GM12872 (cell line): ENCODE measurements at regions not wholly inside any gene's neighbourhood (a gene's known extent, or its start where the extent isn't known, plus 50 kb on each side); places are given as distances from the start of the nearest gene placed in this dataset.

Experiments
- CTCF ChIP-seq: IDR thresholded peaks from 3 replicates; pipeline ENCODE4 v1.5.1; 2011; ENCODE audit warnings: low read depth, mild to moderate bottlenecking, low read length, moderate library complexity; ENCODE audit not compliant: insufficient read depth

- no peak for TF ChIP-seq CTCF
Observed at GRCh38 chr2:58798676-58799208, 557.6 kb upstream of the FANCL start.

- no peak for TF ChIP-seq CTCF
Observed at GRCh38 chr2:58796239-58796910, 555.2 kb upstream of the FANCL start.

GRCh38 chr2:58794916-58795315 is 553.8 kb upstream of the FANCL start:
- no peak for TF ChIP-seq CTCF

DNA sequence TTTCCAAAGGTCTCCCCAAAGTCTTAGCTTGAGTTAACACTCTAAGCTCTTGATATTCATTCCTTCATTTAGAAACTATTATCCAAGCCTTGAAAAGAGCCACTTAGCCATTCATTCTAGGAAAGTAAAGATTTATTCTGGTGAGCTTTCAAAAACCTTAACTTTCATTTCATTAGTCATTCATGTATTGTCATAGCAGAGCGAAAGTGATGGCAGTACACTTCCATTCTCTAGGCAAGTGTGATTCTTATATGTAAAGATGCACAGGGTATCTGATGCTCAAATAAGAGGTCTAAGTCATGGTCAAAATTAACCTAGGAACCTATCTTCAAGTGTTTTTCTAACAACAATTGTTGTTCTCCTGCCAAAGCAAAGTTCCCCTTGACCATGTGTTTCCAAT is 553.0 kb upstream of the FANCL start:
- no peak for TF ChIP-seq CTCF

DNA sequence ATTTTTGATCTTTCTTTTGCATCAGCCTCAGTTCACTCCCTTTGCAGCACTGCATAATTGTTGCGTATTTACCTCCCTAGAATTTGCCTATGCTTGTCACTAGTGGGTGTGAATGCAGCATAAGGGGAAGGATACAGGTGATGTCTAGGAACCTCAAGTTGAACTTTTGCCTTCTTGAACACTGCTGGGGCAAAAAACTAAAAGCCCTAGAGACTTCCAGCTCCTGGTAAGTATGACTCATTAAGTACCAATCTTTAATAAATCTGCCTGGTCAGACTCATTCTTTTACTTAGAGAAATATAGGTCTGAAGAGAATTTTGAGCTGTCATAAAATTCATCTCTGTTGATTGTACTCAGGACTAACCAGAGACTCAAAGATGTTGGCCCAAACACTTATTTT is 547.3 kb upstream of the FANCL start:
- TF ChIP-seq CTCF: no peak

DNA sequence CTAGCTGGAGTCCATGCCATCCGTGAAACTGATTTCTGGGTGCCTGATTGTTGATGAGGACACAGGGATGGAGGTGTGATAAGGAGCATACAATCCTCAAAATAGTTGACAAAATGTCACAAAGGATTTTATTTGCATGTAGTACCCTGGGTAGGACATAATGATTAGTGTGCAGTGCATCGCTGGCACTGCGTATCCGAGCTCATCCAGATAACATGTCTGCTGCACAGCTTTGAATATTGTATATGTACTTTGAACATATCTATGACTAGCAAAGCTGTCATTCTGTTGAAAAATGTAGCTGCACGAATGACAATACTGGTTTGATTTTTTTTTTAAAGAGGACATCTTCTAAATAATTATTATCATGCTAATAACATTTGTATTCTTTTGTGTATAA is 529.7 kb upstream of the FANCL start:
- TF ChIP-seq CTCF: no peak

DNA sequence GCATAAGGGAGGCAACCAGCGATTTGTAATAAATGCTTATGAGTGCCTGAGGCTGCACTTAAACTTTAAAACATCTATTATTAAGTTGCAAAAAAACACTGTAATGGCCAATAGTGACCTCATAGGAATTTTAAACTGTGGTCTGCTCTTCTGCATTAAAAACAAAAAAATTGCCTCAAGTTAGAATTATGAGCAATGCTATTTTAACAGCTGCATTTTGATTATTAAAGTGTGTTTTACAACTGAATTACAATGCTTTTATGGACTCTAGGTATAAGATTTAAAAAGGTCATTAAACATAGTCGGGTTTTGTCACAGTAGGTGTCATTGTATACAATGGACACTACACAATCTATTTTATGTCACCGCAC is 528.7 kb upstream of the FANCL start:
- TF ChIP-seq CTCF: no peak
